ENCODE measurements at regions not wholly inside any gene's neighbourhood (a gene's known extent, or its start where the extent isn't known, plus 50 kb on each side); places are given as distances from the start of the nearest gene placed in this dataset.
"Not testable (repeated sequence)": the region's sequence is repeated elsewhere in the genome, so short reads cannot be mapped to it uniquely, and the experiment has no call there.

- not testable (repeated sequence) for TF ChIP-seq CTCF (IDR thresholded peaks at IDR 0.05; ENCODE audit: low read depth, low read length, poor library complexity, severe bottlenecking); EZH2phosphoT487 (IDR thresholded peaks at IDR 0.05; ENCODE audit: borderline replicate concordance, low read length)
Measured at GRCh38 chr2:89306869-89307637, 615.6 kb downstream of the RPIA start.

Measured in DOHH2 (cell line).